ENCODE measurements at regions not wholly inside any gene's neighbourhood (a gene's known extent, or its start where the extent isn't known, plus 50 kb on each side); places are given as distances from the start of the nearest gene placed in this dataset.
A peak's percentile ranks its signal among the peaks of the same experiment; 100 is the strongest.

DNA sequence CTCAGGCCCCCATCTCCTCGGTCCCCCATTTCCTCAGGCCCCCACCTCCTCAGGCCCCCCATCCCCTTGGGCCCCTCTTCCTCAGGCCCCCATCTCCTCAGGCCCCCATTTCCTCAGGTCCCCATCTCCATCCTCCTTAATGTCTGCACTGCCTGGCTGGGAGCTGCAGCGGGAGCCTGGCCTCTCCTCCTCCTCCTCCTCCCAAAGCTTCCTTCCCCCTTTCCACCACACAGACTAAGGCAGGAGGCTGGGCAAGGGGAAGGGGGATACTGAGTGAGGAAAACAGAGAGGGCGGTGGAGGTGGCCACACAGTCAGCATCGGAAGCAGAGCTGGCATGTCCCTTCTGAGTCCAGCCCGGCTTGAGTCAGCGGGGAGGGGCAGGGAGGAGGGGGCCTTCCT is 122.6 kb upstream of the RPS6KA2 start:
- ATAC-seq, result no peak

DNA sequence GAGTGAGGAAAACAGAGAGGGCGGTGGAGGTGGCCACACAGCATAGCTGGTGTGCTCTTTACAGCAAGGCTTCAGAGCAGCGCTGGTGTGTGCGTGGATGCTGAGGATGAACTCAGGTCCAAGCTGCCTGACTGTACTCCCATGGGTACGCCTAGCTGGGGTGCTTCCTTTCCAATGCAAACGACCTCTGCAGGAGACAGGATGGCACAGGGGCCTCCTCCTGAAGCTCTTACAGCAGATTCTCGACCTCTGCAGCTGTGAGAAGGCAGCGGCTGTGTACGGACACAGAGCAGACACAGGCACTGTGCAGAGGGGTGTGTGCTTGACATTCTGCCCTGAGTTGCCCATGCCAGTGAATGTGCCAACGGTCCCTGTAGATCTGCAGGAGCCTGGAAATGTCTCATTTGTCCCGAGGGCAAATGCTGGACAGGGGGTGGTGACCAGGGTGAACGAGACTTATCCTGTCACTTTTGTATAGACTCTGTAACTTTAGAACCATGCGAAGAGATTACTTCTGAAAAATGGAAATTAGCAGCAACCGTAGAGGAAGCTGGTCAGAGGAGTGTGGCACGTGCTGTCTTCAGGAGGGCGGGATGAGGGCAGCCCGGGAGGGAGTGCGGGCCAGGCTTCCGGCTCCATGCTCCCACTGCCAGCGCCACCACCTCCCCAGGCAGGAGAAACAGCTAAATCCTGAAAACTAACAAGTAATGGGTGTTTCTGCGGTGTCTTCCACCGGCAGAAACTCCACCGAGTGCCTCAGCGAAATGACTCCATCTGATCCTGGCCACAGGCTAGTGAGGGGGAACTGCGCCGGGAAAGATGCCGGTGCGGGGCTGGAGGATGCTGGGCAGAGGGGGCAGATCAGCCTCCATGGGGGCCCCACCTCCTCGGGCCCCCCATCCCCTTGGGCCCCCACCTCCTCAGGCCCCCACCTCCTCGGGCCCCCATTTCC is 120.9 kb upstream of the RPS6KA2 start:
- no peak for ATAC-seq

GRCh38 chr6:166745801-166746668 is 119.0 kb upstream of the RPS6KA2 start:
- no peak for ATAC-seq

DNA sequence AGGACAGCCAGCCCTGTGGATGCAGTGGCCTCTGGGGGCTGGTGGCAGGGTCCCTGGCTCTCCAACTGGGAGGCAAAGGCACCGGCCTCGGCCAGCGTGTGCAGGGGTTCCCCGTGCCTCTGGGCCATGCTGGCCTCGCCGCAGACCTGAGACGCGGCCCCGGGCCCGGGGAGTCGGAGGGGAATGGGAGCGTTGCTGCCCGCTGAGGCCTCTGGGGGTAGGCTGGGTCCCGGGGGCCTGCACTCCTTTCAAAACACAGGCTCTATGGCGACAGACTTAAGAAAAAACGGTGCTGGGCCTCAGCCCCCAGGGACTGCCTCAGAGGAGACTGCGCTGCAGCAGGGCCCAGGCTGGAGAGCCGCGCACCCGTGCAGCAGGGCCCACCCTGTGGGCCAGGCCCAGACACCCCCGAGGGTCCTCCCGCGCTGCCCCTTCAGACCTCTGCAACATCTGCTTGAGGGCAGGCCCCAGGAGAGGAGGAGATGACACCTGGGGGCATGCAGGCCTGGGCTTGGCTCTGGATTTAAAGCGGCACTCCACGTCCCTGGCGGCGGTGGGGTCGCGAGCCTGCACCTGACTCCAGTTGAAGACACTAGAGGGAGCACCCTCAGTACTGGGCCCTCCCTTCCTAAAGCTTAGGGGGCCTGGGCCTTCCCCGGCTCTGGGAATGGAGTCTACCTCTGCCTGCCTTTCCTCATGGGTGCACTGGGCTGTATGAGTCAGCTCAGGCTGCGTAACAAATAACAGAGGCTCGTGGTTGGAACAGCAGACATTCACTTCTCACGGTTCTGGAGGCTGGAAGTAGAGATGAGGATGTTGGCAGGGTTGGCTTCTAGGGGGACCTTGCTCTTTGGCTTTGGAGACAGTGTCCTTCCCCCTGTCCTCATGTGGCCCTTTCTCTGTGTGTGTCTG is 117.4 kb upstream of the RPS6KA2 start:
- no peak for ATAC-seq

- ATAC-seq, result no peak
These were observed 116.6 kb upstream of the RPS6KA2 start for GRCh38 chr6:166743406-166744222.

- no peak for ATAC-seq
These were observed 115.9 kb upstream of the RPS6KA2 start for GRCh38 chr6:166742981-166743380.

- ATAC-seq, result peak in 1 of 2 donors; percentile 45
These were observed 112.9 kb upstream of the RPS6KA2 start for GRCh38 chr6:166739976-166740318.

GRCh38 chr6:166739117-166739975 is 112.3 kb upstream of the RPS6KA2 start:
- ATAC-seq, result no peak

DNA sequence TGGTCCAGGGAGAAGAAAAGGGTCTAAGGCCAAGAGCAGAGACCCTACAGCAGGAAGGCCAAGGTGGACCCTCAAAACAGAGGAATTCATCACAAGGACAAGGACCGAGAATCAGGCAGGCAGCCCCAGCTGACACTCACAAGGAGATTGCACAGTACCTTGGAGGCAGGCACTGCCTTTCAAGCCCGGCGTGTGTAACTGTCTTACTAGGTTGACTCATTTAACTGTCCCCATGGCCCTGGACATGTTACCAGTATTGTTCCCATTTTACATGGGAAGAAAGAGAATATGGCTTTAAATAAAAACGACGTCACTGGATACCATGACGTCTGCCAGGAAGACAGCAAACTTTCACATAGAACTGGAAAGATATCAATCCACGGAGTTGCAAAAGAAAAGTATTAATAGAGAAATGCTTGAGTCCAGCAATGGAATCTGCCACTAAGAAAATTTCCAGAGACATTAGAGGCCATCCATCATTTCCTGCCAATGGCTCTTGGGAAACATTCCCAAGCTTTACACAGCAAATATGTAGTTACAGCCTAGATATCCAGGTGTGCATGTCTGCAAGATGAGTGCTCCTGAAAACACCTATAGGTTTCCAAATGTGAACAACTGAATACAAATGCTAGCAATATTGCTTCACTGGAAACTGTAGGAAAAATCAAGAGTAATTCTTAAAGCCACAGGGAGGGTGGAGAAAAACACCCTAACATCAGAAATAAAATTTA is 111.5 kb upstream of the RPS6KA2 start:
- ATAC-seq, result no peak

DNA sequence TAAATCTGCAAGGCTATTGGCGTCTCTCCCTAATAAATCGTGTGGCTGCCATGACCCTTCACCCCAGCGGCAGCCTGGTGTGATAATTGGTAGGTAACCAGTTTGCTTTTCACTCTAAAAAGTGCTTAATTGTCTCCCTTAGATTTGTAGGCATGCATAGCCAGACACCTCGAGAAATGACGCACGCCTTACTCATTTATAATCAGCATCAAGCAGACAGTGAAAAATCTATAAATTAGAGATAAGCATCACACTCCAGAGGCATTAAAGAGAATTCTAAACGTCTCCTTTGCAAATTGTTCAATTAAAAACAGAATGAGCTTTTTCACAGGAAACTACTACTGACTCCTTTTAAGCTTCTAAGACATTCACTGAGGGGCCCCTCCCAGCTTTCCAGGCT is 110.2 kb upstream of the RPS6KA2 start:
- ATAC-seq, result peak in 1 of 2 donors; percentile 49

DNA sequence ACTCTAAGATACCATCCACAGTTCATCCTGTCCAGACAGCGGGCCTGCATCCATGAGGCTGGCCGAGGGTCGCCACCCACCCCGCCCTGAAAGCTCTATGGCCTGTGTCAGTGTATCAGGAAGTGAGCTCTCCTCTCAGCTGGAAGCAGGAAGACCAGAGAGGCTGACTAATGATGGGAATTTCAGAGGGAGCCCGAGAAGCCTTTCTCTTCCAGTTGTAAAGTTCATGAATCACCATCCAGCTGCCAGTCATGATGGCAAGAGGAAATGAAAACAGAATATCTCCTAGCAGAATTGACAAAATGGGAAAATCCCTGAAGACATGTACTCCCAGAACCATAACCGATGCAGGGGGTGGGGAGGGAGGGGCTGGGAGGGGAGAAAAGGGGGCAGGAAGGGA is 109.6 kb upstream of the RPS6KA2 start:
- no peak for ATAC-seq

GRCh38 chr6:166733900-166734299 is 106.8 kb upstream of the RPS6KA2 start:
- ATAC-seq, result no peak

DNA sequence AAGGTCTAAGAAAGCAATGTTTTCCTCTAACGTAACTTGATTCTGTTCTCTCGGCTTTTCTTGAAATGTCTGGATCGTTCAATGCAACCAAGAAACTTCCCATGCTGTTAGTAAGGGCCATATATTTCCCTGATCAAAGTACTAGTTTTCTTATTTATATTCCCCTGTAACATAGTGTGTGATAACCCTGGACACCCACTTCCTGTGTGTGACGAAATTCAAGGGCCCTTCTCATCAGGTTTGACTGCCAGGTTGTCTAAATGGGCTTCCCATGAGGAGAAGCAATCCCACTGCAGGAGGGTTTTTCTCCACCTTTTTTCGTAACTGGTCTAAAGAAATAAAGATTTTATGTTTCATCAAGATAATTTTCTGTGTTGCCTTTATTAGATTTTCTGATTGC is 102.6 kb upstream of the RPS6KA2 start:
- ATAC-seq, result no peak

GRCh38 chr6:166728884-166729530 is 102.0 kb upstream of the RPS6KA2 start:
- no peak for ATAC-seq

GRCh38 chr6:166726201-166726600 is 99.2 kb upstream of the RPS6KA2 start:
- no peak for ATAC-seq

- ATAC-seq, result no peak
These were observed 98.5 kb upstream of the RPS6KA2 start for GRCh38 chr6:166725571-166725970.

DNA sequence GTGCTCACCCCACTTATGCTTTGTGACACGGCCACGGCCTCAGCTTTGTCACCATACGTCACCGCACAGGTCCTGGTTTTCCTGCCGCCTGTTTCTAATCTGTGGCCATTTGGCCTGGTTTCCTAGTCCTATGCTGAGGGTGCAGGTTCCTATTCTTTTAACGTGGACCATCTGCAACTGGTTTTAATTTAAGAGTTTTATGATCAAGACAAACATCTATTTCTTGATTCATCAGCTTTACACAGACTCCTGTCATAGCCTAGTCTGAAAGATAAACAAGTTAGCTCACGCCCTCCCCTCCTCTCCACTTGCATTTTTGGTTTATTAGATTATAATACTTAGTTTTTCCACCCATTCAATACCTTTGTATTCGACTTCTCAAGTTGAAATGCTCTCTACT is 97.5 kb upstream of the RPS6KA2 start:
- no peak for ATAC-seq

- no peak for ATAC-seq
These were observed 95.7 kb upstream of the RPS6KA2 start for GRCh38 chr6:166722785-166723184.

DNA sequence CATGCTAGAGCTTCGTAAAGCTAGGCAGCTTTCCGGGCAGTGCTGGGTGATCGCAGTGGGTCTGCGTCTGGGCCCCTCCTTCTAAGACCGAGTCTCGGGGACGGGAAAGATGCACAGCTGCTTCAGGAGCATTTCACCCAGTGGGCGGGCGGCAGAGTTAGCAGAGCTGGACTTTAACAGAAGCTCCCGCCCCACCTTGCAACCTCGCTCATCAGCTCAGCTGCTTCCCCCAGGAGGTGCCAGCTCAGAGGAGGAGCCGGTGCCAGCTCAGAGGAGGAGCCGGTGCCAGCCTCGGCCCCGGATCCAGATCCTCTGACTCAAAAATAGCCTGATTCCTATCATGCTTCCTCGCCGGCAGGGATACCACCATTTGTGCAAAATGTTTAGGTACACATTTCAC is 94.5 kb upstream of the RPS6KA2 start:
- no peak for ATAC-seq

DNA sequence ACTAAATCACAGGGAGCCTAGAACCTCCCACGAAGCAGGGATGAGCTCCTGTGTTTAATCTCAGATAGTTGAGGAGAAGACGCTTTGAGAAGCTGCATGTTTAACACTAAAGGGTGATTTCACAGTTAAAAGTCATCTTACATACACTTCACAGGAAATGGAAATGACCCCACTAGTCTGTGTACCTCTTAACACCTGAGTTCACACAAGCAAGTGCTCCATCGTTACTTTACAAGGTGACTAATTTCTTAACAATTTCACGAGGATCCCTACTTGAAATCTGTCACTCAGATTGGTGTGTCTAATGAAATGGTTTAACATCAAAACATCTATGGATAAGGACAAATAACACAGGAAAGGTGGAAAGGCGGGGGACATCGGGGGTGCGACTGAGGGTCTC is 93.8 kb upstream of the RPS6KA2 start:
- ATAC-seq, result no peak

Measured in activated CD4-positive, CD25-positive, alpha-beta regulatory T cell treated with anti-CD3 and anti-CD28 coated beads, Interleukin-2, amount 50 U/mL, for 24 hours (primary cell).